ENCODE measurements at regions not wholly inside any gene's neighbourhood (a gene's known extent, or its start where the extent isn't known, plus 50 kb on each side); places are given as distances from the start of the nearest gene placed in this dataset.
"Not testable (repeated sequence)": the region's sequence is repeated elsewhere in the genome, so short reads cannot be mapped to it uniquely, and the experiment has no call there.

DNA sequence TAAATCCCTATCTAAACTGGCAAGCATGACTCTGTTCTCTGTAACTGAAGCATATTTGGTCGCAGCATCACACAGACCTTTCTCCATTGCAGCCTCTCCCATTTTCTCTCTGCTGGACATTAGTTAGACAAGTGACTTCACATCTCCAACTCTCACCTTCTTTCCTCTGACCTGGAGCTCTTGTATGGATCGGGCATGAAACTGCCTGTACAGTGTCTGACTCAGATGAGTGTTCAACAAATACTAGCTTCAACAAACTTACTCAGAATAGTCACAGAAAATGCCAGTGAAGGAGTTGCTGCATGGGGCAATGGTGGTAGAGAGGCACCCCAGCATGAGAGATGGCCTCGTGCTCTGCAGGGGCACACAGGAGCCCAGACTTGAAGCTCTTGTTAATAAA is 104.7 kb upstream of the COPS8 start:
- no peak for DNase-seq

DNA sequence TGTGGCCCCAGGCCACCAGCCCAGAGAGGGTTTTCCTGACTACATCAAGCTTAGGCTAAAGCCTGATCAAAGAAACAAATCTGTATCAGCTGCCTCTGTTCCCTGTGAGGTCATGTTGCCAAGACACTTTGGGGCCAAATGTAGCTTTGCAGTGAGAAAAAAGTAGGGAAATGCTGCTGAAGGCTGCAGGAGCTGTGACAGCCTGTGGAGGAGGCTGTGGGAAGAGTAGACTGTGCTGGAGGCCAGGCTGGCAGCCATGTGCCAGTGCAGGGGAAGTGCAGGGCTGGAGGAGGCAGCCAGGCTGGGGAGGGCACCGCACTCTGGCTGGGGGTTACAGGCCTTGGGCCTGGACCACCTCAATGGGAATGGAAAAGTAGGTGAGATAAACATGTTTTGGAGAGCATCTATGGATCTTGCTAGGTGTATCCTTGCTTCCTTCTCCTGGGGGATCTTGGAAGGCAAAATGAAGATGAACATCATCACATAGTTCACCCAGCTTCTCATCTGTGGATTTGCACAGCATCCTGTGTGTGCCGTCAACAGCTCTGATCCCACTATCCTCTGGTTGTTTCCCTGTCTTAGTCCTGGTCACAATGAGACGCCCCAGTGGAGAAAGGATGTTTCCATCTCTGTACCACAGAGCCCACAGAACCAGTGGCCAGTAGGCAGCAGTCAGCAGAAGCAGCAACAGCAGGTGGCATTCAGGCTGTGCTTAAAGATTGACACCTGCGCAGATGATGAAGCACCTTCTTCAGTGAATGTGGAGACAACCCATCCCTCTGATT is 103.8 kb upstream of the COPS8 start:
- no peak for DNase-seq

GRCh38 chr2:236982693-236983455 is 102.8 kb upstream of the COPS8 start:
- DNase-seq = no peak

DNA sequence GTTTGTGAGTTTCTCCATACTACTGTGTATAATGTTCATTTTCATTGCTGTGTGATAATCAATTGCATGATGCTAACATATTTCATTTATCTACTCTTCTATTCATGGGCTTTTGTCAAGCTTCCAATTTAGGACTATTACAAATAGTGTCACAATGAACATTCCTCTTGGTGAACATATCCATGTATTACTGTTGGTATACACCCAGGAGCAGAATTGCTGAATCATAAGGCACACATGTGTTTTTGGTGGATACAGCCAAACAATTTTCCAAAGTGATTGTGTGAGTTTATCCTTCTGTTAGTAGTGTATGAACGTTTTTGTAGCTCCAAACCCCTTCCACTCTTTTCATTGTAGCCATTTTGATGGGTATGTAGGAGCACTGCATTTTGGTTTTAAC is 101.6 kb upstream of the COPS8 start:
- DNase-seq = no peak

- peak; percentile 21 for DNase-seq
Observed at GRCh38 chr2:236985761-236986339, 99.8 kb upstream of the COPS8 start.

GRCh38 chr2:236986524-236987330 is 99.0 kb upstream of the COPS8 start:
- DNase-seq = peak; percentile 93

DNA sequence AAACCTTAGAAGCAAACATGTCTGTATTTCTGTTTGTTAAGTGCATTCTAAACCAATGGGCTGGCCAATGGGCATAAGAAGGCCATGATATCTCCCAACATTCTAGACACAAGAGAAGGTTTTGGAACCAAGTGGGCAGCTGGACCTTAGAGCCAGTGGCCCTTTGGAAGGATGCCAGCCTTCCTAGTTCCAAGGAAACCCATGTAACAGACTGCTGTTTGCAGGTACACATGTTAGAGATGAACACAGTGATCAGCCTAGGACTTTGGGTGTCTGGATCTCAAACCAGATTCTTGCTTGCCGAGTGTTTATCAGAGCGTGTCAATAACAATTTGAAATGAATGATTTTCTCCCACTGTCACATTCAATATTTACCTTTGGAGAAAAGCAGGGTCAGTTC is 97.5 kb upstream of the COPS8 start:
- no peak for DNase-seq

DNA sequence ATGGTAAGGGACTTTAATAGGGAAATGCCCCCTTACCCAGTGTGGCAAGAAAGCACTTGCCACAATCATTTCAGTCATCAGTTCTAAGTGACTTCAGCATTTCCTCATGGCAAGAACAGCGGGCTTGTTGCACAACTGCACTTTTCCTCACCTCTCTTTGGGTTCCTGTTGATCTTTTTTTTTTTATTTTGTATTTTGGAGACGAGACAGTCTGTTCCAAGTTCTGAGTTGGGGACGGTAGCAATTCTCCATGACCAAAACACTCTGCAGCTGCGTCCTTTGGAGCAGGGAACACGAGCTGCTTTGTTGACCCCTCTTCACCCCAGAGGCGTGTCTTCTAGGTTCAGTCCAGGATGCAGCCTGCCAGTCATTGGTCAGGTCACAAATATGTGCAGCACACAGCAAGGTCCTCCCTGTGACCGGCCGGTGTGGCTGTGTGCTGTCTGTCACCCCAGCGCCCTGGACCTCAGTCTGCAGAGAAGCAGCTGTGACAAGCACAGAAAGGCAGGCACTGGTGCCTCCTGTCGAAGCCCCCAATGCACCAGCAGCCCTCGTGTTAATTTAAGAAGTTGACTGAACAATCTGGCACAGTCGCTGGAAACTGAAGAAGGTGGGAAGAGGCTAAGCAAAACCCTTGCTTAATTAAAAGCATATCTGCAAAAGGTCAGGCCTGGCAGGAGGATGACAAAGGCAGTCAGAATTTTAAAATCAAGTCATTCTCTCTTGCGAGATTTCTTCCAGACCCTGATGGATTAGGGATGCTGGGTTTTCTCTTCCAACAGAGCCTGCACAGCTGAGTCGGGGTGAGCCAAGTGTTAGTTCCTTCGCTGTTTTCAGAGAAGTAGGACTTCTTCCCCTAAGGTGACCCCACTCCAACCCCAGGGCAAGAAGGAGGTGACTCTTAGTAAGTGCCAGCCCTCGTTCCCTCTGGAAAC is 96.7 kb upstream of the COPS8 start:
- no peak for DNase-seq

DNA sequence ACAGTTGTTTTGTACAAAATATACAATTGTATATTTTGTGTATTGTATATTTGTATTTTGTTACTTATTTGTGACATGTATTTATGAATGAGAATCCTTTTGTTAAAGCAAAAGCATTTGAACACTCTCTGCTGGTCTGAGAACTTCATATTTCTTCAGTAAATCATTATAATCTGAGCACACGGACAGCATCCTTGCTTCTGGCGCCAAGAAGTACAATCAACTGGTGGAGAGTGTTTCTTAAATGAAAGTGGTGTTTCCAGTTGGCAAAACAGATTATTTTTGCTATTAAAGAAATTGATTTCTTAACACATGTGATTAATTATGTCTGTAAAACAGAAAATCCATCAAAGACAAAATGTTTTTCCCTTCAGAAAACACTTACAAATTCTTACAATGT is 95.1 kb upstream of the COPS8 start:
- no peak for DNase-seq

DNA sequence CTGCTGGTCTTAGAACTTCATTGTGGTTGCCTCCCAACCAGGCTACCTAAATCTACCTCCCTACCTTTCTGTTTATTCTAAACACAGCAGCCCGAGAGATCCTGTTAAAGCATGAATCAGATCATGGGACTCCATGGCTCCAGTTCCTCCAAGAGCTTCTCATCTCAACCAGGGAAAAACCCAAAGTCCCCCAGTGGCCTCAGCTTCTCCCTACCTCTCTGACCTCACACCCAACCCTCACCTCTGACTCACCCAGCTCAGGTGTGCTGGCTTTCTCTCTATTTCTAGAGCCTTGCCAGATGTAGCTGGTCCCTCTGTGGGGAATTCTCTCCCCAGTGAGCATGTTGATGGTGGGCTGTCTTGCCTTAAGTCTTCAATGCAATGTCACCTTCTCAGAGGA is 93.8 kb upstream of the COPS8 start:
- DNase-seq = no peak

DNA sequence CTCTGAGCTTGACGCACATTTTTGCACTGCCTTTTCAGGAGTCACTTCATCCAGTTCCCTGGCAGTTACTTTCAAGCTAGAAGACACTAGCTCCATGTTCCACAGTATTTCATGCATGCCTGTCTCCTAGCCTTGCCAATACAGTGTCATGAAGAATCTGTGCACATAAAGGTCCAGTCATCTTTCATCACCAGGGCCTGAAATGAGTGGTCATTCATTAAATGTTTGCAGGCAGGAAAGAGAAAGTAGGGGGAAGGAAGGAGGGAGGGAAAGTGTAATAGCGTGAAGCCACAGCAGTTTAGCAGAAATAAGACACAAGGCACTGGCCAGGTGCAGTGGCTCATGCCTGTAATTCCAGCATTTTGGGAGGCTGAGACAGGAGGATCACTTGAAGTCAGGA is 92.4 kb upstream of the COPS8 start:
- DNase-seq = no peak

DNA sequence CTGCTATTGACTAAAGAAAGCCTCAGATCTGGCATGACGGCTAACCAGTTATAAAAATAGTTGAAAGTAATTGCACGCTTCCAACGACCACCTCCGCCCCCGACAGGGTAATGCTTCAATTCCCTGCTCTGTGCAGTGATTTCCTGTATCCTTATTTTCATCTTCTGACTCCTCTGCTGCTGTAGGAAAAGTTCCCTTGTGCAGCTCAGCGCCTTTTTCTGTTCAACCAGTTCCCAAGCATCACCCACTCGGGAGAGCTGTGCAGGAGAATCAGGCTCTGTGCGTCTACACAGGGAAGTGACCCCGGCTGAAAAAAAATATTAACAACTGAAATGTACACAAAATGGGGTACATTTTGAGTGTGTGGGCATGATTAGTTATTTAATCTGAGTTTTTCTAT is 91.3 kb upstream of the COPS8 start:
- no peak for DNase-seq

DNA sequence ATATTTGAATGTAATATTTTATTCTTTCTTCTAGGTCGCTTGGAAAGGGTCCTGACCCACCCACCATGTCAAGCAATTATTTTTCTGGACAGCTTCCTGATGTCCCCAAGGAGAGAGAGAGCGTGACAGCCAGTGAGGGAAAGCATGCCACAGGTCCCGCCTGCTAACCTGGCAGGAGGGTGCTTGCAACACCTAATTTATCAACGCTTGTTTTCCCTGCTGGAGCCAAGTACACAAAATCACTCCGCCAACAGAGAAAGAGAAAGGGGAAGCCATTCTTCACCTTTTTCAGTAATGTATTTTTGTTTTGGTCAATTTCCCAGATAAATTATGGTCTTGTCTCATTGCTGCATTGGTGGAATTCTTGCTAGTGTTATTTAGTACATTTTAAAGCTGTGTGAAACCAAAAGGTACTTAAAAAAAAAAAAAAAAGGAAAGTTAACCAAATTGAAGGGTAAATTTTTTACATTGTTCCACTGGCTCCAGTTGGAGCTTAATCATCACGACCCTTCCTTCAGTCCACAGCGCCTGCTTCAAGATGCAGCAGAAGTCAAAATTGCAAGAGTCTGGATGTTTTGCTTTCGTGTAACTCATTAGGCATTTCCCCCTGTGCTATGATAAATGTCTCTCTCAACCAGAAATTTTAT is 88.5 kb upstream of the COPS8 start:
- peak; percentile 73 for DNase-seq

DNA sequence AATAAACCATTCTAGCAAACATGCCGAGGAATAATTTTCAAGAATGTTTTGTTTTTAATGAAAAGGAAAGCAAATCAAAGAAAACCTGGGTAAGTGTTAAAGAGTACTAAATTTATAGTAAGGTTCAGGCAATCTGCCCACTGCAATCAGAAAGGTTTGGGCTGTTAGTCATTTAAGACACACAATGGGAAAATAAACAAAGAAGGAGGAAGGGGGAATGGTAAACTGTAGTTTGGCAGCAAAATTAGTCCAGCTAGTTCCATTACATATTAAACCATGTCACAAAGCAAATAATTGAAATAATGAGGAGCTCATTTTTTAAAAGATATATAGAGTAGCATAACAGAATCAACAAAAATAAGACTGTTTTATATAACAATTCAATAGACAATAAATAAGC is 87.5 kb upstream of the COPS8 start:
- peak; percentile 47 for DNase-seq

GRCh38 chr2:236998758-236999157 is 86.9 kb upstream of the COPS8 start:
- peak; percentile 45 for DNase-seq

DNA sequence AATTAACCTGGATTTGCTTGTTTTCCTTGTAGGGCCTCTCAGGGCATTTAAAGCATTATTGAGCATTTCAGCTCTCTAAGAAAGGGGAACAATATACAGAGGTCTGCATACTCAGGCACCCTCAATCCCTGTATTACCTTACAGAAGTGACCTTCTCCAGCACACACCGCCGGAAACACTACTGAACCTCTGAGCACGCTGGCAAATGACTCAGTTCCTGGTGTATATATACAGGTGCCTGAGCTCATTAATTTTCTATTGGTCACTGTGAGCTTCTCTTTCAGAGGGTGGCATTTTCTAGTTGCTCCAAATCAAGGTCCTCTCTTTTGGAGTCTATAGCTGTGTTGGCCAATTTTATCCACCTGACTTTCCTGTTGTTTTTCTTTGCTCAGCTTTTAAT is 85.2 kb upstream of the COPS8 start:
- no peak for DNase-seq

DNA sequence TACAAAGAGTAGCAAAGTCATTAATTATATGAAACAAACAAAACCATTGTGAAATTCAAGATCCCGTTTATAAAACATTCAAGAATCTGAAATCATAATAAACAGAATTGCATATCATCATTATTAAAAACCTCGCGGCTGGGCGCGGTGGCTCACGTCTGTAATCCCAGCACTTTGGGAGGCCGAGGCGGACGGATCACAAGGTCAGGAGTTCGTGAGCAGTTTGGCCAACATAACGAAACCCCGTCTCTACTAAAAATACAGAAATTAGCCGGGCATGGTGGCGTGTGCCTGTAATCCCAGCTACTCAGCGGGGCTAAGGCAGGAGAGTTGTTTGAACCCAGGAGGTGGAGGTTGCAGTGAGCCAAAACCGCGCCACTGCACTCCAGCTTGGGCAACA is 80.3 kb upstream of the COPS8 start:
- DNase-seq = not testable (repeated sequence)

DNA sequence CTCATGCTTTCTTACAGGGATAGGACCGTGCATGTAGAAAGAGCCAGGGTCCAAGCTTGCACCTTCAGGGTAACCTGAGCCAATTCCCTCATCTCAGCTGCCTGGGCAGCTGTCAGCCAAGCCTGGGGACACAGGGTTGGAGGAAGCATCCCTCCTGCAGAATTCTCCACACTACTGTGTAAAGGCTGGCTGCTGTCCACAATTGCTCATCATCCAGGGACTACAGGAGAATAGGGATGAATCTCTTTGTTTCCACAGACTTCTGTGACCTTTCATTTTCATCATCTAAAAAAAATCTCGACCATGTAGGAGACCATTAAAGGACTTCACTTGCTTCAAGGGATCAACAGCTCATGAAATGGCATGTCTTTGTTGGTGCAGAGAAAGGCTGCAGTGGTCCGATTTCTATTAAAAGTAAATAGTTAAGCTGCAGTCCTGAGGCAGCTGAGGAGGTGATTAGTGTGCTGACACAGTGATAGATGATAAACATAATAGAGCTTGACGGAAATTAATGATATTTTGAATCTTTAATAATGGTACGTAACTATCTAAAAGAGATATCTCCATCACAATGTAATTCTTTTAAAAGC is 74.4 kb upstream of the COPS8 start:
- DNase-seq = no peak

DNA sequence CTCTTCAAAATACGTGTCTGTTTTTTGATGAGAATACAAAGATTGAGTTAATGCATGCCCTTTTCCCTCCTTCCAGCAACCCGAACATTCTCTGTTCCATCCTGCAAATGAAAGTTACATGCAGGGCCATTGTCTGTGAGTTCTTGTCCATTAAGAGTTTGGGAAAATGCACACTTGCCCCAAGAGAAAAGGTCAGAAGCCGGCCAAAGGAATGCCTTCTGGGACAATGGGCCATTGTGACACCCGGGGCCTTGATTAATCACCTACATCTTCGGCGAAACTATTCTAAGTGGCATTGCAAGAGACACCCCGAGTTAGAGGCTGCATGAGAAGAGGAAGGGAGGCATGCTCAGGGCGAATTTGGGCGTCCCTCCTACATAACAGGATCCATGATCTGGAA is 73.7 kb upstream of the COPS8 start:
- no peak for DNase-seq

GRCh38 chr2:237012577-237013267 is 73.0 kb upstream of the COPS8 start:
- DNase-seq = no peak

All from NCI-H345 (cell line).